ENCODE measurements at regions not wholly inside any gene's neighbourhood (a gene's known extent, or its start where the extent isn't known, plus 50 kb on each side); places are given as distances from the start of the nearest gene placed in this dataset.
"Not testable (repeated sequence)": the region's sequence is repeated elsewhere in the genome, so short reads cannot be mapped to it uniquely, and the experiment has no call there.

GRCh38 chr7:150141525-150142345 is 181.4 kb upstream of the LRRC61 start:
- TF ChIP-seq CTCF (IDR thresholded peaks at IDR 0.05; ENCODE audit: borderline replicate concordance, extremely low read depth, low read length, poor library complexity, severe bottlenecking); EZH2 (IDR thresholded peaks at IDR 0.05; ENCODE audit: borderline replicate concordance, low read depth, low read length, severe bottlenecking): not testable (repeated sequence)
